Thyroid gland (tissue), 4 donors: ENCODE measurements at regions not wholly inside any gene's neighbourhood (a gene's known extent, or its start where the extent isn't known, plus 50 kb on each side); places are given as distances from the start of the nearest gene placed in this dataset.

Experiments
- CTCF ChIP-seq, 6 experiments: fragments of 200-600 bp in 3 of 6; fragments of 450-650 bp in 3 of 6; sonication (generic) in 3 of 6; IDR thresholded peaks; one replicate each; pipeline ENCODE4 v1.5.1; 2016 to 2019; ENCODE audit warnings: antibody characterized with exemption in 6 of 6, mild to moderate bottlenecking in 2 of 6, inconsistent platforms in 1 of 6, moderate library complexity in 1 of 6
- POLR2A ChIP-seq, 2 donors: fragments of 450-650 bp; IDR thresholded peaks; one replicate each; pipeline ENCODE4 v1.6.1; 2017; ENCODE audit warnings: antibody characterized with exemption in 2 of 2, mild to moderate bottlenecking in 2 of 2, moderate library complexity in 1 of 2

GRCh38 chrY:19391922-19392321, 352.6 kb downstream of the KDM5D start:
- TF ChIP-seq CTCF (IDR thresholded peaks at IDR 0.05) (no peak), POLR2A (IDR thresholded peaks at IDR 0.05) (no peak)
